H54 (cell line): ENCODE measurements at regions not wholly inside any gene's neighbourhood (a gene's known extent, or its start where the extent isn't known, plus 50 kb on each side); places are given as distances from the start of the nearest gene placed in this dataset.
"Not testable (repeated sequence)": the region's sequence is repeated elsewhere in the genome, so short reads cannot be mapped to it uniquely, and the experiment has no call there.

Experiments
- DNase-seq: peaks from one replicate; pipeline ENCODE4 v3.0.0; 2011; ENCODE audit warnings: low spot score, mixed read lengths; ENCODE audit not compliant: insufficient read length
- FAIRE-seq: peaks from 3 replicates; lab custom pipeline; 2011; peaks lifted over from hg19 to GRCh38; lab: Jason Lieb, UNC
- POLR2A ChIP-seq: IDR thresholded peaks from 2 replicates; pipeline ENCODE4 v1.6.1; 2011; ENCODE audit warnings: low read depth, mild to moderate bottlenecking, low read length

GRCh38 chr21:28325618-28326017 is 667.1 kb downstream of the LTN1 start:
- no peak for FAIRE-seq
- no peak for TF ChIP-seq POLR2A

GRCh38 chr21:28324690-28325089 is 668.0 kb downstream of the LTN1 start:
- TF ChIP-seq POLR2A, result no peak
- DNase-seq (no peak), FAIRE-seq (no peak)

More at GRCh38 chr21:28325618-28326017, 667.1 kb downstream of the LTN1 start:
- no peak for DNase-seq

- TF ChIP-seq POLR2A, result no peak
- no peak for FAIRE-seq
These were observed 675.3 kb downstream of the LTN1 start for GRCh38 chr21:28317177-28317950.

GRCh38 chr21:28311411-28312190 is 681.1 kb downstream of the LTN1 start:
- FAIRE-seq (no peak), DNase-seq (no peak)
- no peak for TF ChIP-seq POLR2A

More at GRCh38 chr21:28317177-28317950, 675.3 kb downstream of the LTN1 start:
- no peak for DNase-seq

GRCh38 chr21:28310711-28311110 is 682.0 kb downstream of the LTN1 start:
- FAIRE-seq (no peak), DNase-seq (no peak)
- no peak for TF ChIP-seq POLR2A

- FAIRE-seq, result no peak
- no peak for TF ChIP-seq POLR2A
These were observed 682.4 kb downstream of the LTN1 start for GRCh38 chr21:28310171-28310685.

GRCh38 chr21:28309596-28309995 is 683.1 kb downstream of the LTN1 start:
- FAIRE-seq (no peak), DNase-seq (no peak)
- TF ChIP-seq POLR2A, result no peak

More at GRCh38 chr21:28310171-28310685, 682.4 kb downstream of the LTN1 start:
- no peak for DNase-seq

GRCh38 chr21:28308516-28308915 is 684.2 kb downstream of the LTN1 start:
- no peak for FAIRE-seq
- TF ChIP-seq POLR2A, result no peak

GRCh38 chr21:28299946-28300345 is 692.7 kb downstream of the LTN1 start:
- DNase-seq (no peak), FAIRE-seq (no peak)
- TF ChIP-seq POLR2A, result no peak

More at GRCh38 chr21:28308516-28308915, 684.2 kb downstream of the LTN1 start:
- no peak for DNase-seq

GRCh38 chr21:28298251-28298672 is 694.4 kb downstream of the LTN1 start:
- DNase-seq, result no peak
- FAIRE-seq, result no peak
- no peak for TF ChIP-seq POLR2A

GRCh38 chr21:28294051-28294450 is 698.6 kb downstream of the LTN1 start:
- DNase-seq, result no peak
- TF ChIP-seq POLR2A, result no peak
- no peak for FAIRE-seq

GRCh38 chr21:28283641-28284490 is 708.8 kb downstream of the LTN1 start:
- DNase-seq (no peak), FAIRE-seq (no peak)
- TF ChIP-seq POLR2A, result no peak

- DNase-seq (no peak), FAIRE-seq (no peak)
- no peak for TF ChIP-seq POLR2A
These were observed 709.8 kb downstream of the LTN1 start for GRCh38 chr21:28282833-28283232.

GRCh38 chr21:28281357-28281756 is 711.3 kb downstream of the LTN1 start:
- FAIRE-seq, DNase-seq: not testable (repeated sequence)
